Spleen (tissue), 7 donors: ENCODE measurements at regions not wholly inside any gene's neighbourhood (a gene's known extent, or its start where the extent isn't known, plus 50 kb on each side); places are given as distances from the start of the nearest gene placed in this dataset.

ENCODE experiments used
- POLR2A ChIP-seq, 3 donors: fragments of 450-650 bp; IDR thresholded peaks; one replicate each; pipeline ENCODE4 v1.5.1; 2017; ENCODE audit warnings: antibody characterized with exemption in 3 of 3, mild to moderate bottlenecking in 1 of 3
- POLR2AphosphoS5 ChIP-seq, 3 donors: sonication (generic); formaldehyde crosslinking; IDR thresholded peaks; one replicate each; pipeline ENCODE4 v1.5.1; 2017; ENCODE audit warnings: antibody characterized with exemption in 3 of 3
- TF ChIP-seq, protein P1 (sequence below), 11 experiments: fragments of 200-600 bp in 7 of 11; fragments of 450-650 bp in 4 of 11; sonication (generic) in 4 of 11; IDR thresholded peaks in 8 of 11; conservative IDR thresholded peaks in 3 of 11; 1 replicate in 7 of 11; 2 replicates in 4 of 11; pipeline versions ENCODE4 v1.4.0 to v1.8.0; 2016 to 2021; ENCODE audit warnings: antibody characterized with exemption in 11 of 11, inconsistent platforms in 4 of 11, mild to moderate bottlenecking in 1 of 11
- donor health status: DM: no; HTN: no; CAD: no; lungs with moderate emphysema.
- donor health status: DM: no; HTN: no; CAD: no.
- donor health status: DM: no; HTN: no; CAD: no.

DNA sequence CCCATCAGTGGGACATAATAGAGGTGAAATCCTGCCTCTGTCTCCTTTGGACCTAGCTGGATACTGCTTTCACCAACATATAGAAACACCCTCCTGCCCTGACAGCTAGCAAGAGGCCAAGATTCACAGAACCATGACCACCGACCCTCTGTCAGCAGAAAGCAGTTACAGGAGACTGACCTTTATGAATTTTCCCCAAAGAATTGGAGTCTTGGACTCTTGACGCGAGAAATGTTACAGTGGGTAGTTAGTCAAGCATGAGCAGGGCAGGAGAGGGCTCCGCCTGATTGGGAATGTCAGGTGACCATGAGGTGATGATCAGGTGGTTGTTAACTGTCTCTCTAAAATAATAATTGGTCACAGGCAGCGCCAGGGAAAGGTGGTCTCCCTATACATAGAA is 1002.3 kb downstream of the TDRD15 start:
- no peak for TF ChIP-seq POLR2AphosphoS5 (IDR thresholded peaks at IDR 0.05)
- TF ChIP-seq POLR2A (IDR thresholded peaks at IDR 0.05): no peak
- TF ChIP-seq, protein P1, sequence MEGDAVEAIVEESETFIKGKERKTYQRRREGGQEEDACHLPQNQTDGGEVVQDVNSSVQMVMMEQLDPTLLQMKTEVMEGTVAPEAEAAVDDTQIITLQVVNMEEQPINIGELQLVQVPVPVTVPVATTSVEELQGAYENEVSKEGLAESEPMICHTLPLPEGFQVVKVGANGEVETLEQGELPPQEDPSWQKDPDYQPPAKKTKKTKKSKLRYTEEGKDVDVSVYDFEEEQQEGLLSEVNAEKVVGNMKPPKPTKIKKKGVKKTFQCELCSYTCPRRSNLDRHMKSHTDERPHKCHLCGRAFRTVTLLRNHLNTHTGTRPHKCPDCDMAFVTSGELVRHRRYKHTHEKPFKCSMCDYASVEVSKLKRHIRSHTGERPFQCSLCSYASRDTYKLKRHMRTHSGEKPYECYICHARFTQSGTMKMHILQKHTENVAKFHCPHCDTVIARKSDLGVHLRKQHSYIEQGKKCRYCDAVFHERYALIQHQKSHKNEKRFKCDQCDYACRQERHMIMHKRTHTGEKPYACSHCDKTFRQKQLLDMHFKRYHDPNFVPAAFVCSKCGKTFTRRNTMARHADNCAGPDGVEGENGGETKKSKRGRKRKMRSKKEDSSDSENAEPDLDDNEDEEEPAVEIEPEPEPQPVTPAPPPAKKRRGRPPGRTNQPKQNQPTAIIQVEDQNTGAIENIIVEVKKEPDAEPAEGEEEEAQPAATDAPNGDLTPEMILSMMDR (IDR thresholded peaks at IDR 0.05 in 8 of 11, conservative IDR thresholded peaks at IDR 0.05 in 3 of 11): no peak
